A673 (cell line): ENCODE measurements at regions not wholly inside any gene's neighbourhood (a gene's known extent, or its start where the extent isn't known, plus 50 kb on each side); places are given as distances from the start of the nearest gene placed in this dataset.

Experiments used
- BruUV-seq: library from RNA; stranded (reverse); fragments of 400-500 nt; replicated peaks from 2 replicates; lab custom pipeline; 2021; lab: Mats Ljungman, UMichigan
- CTCF ChIA-PET: fragments of 300-600 bp; sonication (Branson Sonifier 250); formaldehyde crosslinking; loops from one replicate; lab custom pipeline; 2022; ENCODE audit warnings: antibody characterized with exemption; lab: Charles Lee
- POLR2A ChIA-PET: fragments of 300-600 bp; sonication (Branson Sonifier 250); formaldehyde crosslinking; loops from one replicate; lab custom pipeline; 2022; ENCODE audit warnings: antibody characterized with exemption; ENCODE audit not compliant: low non-redundant PET; lab: Charles Lee
- DNase-seq: peaks from one replicate; pipeline ENCODE4 v3.0.0-alpha.2; 2015; ENCODE audit warnings: low spot score
- H3K27ac ChIP-seq: fragments of 200-600 bp; sonication (generic); 2 replicates; pipeline ENCODE4 v1.5.1; 2016; ENCODE audit warnings: mixed run types, low read depth, mild to moderate bottlenecking, mixed read lengths, antibody characterized with exemption, low read length; ENCODE audit not compliant: poor library complexity, severe bottlenecking
- H3K27me3 ChIP-seq: fragments of 200-600 bp; sonication (generic); replicated peaks from 2 replicates; pipeline ENCODE4 v1.6.1; 2017; ENCODE audit warnings: mixed run types, low read depth, mild to moderate bottlenecking, mixed read lengths, antibody characterized with exemption, low read length; ENCODE audit not compliant: insufficient read depth, poor library complexity
- H3K36me3 ChIP-seq: fragments of 200-600 bp; sonication (generic); 2 replicates; pipeline ENCODE4 v1.6.1; 2016; ENCODE audit warnings: mixed run types, mild to moderate bottlenecking, mixed read lengths, antibody characterized with exemption, low read length; ENCODE audit not compliant: insufficient read depth, poor library complexity, severe bottlenecking
- H3K4me1 ChIP-seq: fragments of 200-600 bp; sonication (generic); 2 replicates; pipeline ENCODE4 v1.6.1; 2017; ENCODE audit warnings: mixed run types, mild to moderate bottlenecking, mixed read lengths, antibody characterized with exemption, low read length; ENCODE audit not compliant: insufficient read depth, poor library complexity, severe bottlenecking
- H3K4me3 ChIP-seq: fragments of 200-600 bp; sonication (generic); 2 replicates; pipeline ENCODE4 v1.5.1; 2016; ENCODE audit warnings: low read depth, mixed run types, mild to moderate bottlenecking, mixed read lengths, low read length; ENCODE audit not compliant: poor library complexity, severe bottlenecking
- H3K9me3 ChIP-seq: fragments of 200-600 bp; sonication (generic); 2 replicates; pipeline ENCODE4 v1.6.1; 2016; ENCODE audit warnings: mixed run types, low read depth, mild to moderate bottlenecking, mixed read lengths, antibody characterized with exemption, low read length; ENCODE audit not compliant: poor library complexity, severe bottlenecking
- CTCF ChIP-seq: fragments of 300-800, 200-600 bp; sonication (generic); conservative IDR thresholded peaks from 2 replicates; pipeline ENCODE4 v1.5.1; 2017; ENCODE audit warnings: low read depth, mild to moderate bottlenecking, antibody characterized with exemption, low read length, moderate library complexity, mixed read lengths
- EZH2 ChIP-seq: fragments of 200-600 bp; sonication (generic); IDR thresholded peaks from 2 replicates; pipeline ENCODE4 v1.6.1; 2017; ENCODE audit warnings: borderline replicate concordance, low read depth, mild to moderate bottlenecking, mixed read lengths, antibody characterized with exemption, low read length; ENCODE audit not compliant: poor library complexity, severe bottlenecking
- intact Hi-C: fragments of 100-400 bp; cut with micrococcal nuclease; formaldehyde crosslinking; loops from one replicate; pipeline ENCODE4 v1.10.0; 2022; ENCODE audit not compliant: unreplicated experiment

- BruUV-seq, result no TSS peak
- Histone ChIP-seq H3K27ac (no peak overlapping the region), H3K36me3 (no peaks in the 10 kb centered on the region), H3K4me1 (no peaks in the 10 kb centered on the region), H3K9me3 (no peaks in the 10 kb centered on the region), H3K27me3 (no peaks in the 10 kb centered on the region), H3K4me3 (no peak overlapping the region)
- CTCF ChIA-PET, result no interaction called here
- no peak for TF ChIP-seq EZH2
- TF ChIP-seq CTCF, result no peak
- DNase-seq, result no peak
- intact Hi-C loops, result no loop called here
- POLR2A ChIA-PET, result no interaction called here
These were observed 155.2 kb downstream of the RFC3 start for GRCh38 chr13:33973194-33973593.

GRCh38 chr13:33976965-33977364 is 159.0 kb downstream of the RFC3 start:
- no peak overlapping the region for H3K27ac ChIP-seq
- ChIA-PET POLR2A (no interaction called here), CTCF (no interaction called here)
- no peaks in the 10 kb centered on the region for H3K9me3 ChIP-seq
- TF ChIP-seq CTCF (no peak), EZH2 (no peak)
- BruUV-seq, result no TSS peak
- no peak overlapping the region for H3K4me3 ChIP-seq
- no peaks in the 10 kb centered on the region for H3K27me3 ChIP-seq
- no peaks in the 10 kb centered on the region for H3K36me3 ChIP-seq
- no peaks in the 10 kb centered on the region for H3K4me1 ChIP-seq
- no peak for DNase-seq
- intact Hi-C loops, result no loop called here

GRCh38 chr13:33978653-33979052 is 160.7 kb downstream of the RFC3 start:
- no peak overlapping the region for H3K4me3 ChIP-seq
- no peak overlapping the region for H3K27ac ChIP-seq
- H3K4me1 ChIP-seq, result no peaks in the 10 kb centered on the region
- no peak for DNase-seq
- no peaks in the 10 kb centered on the region for H3K9me3 ChIP-seq
- POLR2A ChIA-PET, result no interaction called here
- no TSS peak for BruUV-seq
- intact Hi-C loops, result no loop called here
- CTCF ChIA-PET, result no interaction called here
- H3K27me3 ChIP-seq, result no peaks in the 10 kb centered on the region
- TF ChIP-seq EZH2 (no peak), CTCF (no peak)
- no peaks in the 10 kb centered on the region for H3K36me3 ChIP-seq
